Lower leg skin (tissue), 3 donors: ENCODE measurements at regions not wholly inside any gene's neighbourhood (a gene's known extent, or its start where the extent isn't known, plus 50 kb on each side); places are given as distances from the start of the nearest gene placed in this dataset.

Experiments used
- CTCF ChIP-seq, 3 donors: fragments of 450-650 bp; IDR thresholded peaks; one replicate each; pipeline ENCODE4 v1.5.1; 2016; ENCODE audit warnings: antibody characterized with exemption in 3 of 3, mild to moderate bottlenecking in 3 of 3, moderate library complexity in 2 of 3
- POLR2A ChIP-seq, 2 donors: fragments of 450-650 bp; IDR thresholded peaks; one replicate each; pipeline ENCODE4 v1.6.1; 2016 to 2017; ENCODE audit warnings: antibody characterized with exemption in 2 of 2, mild to moderate bottlenecking in 1 of 2, moderate library complexity in 1 of 2

- TF ChIP-seq CTCF (IDR thresholded peaks at IDR 0.05) (no peak), POLR2A (IDR thresholded peaks at IDR 0.05) (no peak)
Measured at GRCh38 chr20:47917549-47918070, 132.3 kb upstream of the SULF2 start.
